Rectal smooth muscle tissue (tissue), 1 donor: ENCODE measurements at regions not wholly inside any gene's neighbourhood (a gene's known extent, or its start where the extent isn't known, plus 50 kb on each side); places are given as distances from the start of the nearest gene placed in this dataset.

Source experiments
- H3K27ac ChIP-seq: one replicate; pipeline ENCODE4 v1.7.0; 2013; ENCODE audit warnings: low read depth, low read length, inconsistent platforms
- H3K27me3 ChIP-seq: one replicate; pipeline ENCODE4 v1.7.0; 2013; ENCODE audit warnings: low read length; ENCODE audit not compliant: control insufficient read depth, insufficient read depth
- H3K36me3 ChIP-seq: one replicate; pipeline ENCODE4 v1.7.0; 2013; ENCODE audit warnings: low read length; ENCODE audit not compliant: control insufficient read depth, insufficient read depth
- H3K4me1 ChIP-seq: one replicate; pipeline ENCODE4 v1.7.0; 2013; ENCODE audit warnings: low read length; ENCODE audit not compliant: control insufficient read depth, insufficient read depth
- H3K4me3 ChIP-seq: one replicate; pipeline ENCODE4 v1.7.0; 2013; ENCODE audit warnings: low read length
- H3K9ac ChIP-seq: one replicate; pipeline ENCODE4 v1.7.0; 2013; ENCODE audit warnings: low read length

DNA sequence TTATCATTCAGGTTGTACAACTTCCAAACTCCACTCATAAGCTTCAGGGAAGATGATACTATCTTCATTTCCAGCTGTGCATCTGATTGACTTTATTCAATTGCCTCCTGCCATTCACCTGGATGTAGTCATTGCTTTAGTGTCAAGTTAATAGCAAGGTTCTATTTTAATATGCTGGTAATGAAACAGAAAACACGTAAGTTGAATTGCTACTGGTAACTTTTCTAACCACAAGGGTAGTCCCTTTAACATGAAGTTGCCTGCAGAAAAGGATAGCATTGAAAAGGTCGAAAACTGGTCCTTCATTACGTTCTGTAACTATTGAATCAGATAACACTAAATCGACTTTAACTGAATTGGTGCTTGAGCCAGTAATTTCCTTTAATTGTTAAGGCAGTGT is 459.4 kb upstream of the CDH6 start:
- Histone ChIP-seq H3K36me3 (no peaks in the 10 kb centered on the region), H3K27ac (no peak overlapping the region)

GRCh38 chr5:30725073-30725472 is 468.4 kb upstream of the CDH6 start:
- H3K36me3 ChIP-seq, result no peaks in the 10 kb centered on the region
- H3K27ac ChIP-seq, result no peak overlapping the region
- no peaks in the 10 kb centered on the region for H3K4me1 ChIP-seq
- H3K9ac ChIP-seq, result no peak overlapping the region
- no peaks in the 10 kb centered on the region for H3K27me3 ChIP-seq
- no peak overlapping the region for H3K4me3 ChIP-seq

More for the DNA sequence above, 459.4 kb upstream of the CDH6 start:
- H3K9ac ChIP-seq, result no peak overlapping the region
- no peaks in the 10 kb centered on the region for H3K4me1 ChIP-seq
- no peak overlapping the region for H3K4me3 ChIP-seq
- no peaks in the 10 kb centered on the region for H3K27me3 ChIP-seq

DNA sequence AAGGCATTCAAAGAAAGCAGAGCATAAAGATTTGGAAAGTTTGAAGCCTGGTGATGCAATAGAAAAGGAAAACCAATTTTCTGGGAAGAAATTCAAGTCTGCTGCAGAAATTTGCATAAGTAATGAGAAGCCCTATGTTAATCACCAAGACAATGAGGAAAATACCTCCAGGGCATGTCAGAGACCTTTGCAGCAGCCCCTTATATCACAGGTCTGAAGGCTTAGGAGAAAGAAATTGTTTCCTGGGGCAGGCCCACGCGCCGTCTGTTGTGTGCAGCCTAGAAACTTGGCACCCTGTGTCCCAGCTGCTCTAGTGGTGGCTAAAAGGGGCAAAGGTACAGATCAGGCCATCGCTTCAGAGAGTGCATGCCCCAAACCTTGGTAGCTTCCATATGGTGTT is 495.3 kb upstream of the CDH6 start:
- no peak overlapping the region for H3K9ac ChIP-seq
- H3K27me3 ChIP-seq, result no peaks in the 10 kb centered on the region
- no peak overlapping the region for H3K4me3 ChIP-seq
- H3K36me3 ChIP-seq, result no peaks in the 10 kb centered on the region
- H3K4me1 ChIP-seq, result no peaks in the 10 kb centered on the region
- H3K27ac ChIP-seq, result no peak overlapping the region

DNA sequence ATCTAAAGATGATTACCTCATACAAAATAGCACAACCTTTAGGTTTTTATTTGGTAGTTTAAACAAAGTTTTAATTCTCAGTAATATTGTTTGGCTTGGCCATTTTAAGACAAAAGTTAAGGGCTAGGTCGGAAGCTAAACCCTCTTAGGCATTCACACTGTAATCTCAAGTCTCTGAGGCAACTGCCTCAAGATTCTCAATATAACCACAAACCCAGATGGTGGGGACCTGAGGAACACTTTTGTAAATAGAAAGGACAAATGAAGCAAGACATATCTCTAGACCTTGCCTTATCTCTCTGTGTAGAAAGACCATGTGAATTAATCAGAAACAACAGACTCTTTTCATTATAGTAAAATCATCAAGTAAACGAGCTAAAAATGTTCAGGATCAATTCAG is 500.2 kb upstream of the CDH6 start:
- H3K36me3 ChIP-seq, result no peaks in the 10 kb centered on the region
- no peak overlapping the region for H3K9ac ChIP-seq
- no peaks in the 10 kb centered on the region for H3K4me1 ChIP-seq
- no peak overlapping the region for H3K4me3 ChIP-seq
- H3K27me3 ChIP-seq, result no peaks in the 10 kb centered on the region
- no peak overlapping the region for H3K27ac ChIP-seq

DNA sequence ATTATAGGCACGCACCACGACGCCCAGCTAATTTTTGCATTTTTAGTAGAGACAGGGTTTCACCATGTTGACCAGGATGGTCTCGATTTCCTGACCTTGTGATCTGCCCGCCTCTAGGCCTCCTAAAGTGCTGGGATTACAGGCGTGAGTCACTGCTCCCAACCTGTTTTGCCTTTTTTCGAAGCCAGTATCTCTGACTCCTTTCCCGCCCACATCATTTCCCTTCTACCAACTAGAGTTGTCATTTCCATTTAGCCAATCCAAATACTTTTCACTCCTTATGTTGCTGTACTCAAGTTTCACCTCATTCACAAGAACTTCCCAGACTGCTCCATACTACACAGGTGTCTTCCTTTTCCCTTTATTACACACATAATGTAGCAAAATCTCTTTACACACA is 502.6 kb upstream of the CDH6 start:
- H3K9ac ChIP-seq, result no peak overlapping the region
- no peak overlapping the region for H3K27ac ChIP-seq
- H3K4me3 ChIP-seq, result no peak overlapping the region
- H3K36me3 ChIP-seq, result no peaks in the 10 kb centered on the region
- no peaks in the 10 kb centered on the region for H3K27me3 ChIP-seq
- no peaks in the 10 kb centered on the region for H3K4me1 ChIP-seq

DNA sequence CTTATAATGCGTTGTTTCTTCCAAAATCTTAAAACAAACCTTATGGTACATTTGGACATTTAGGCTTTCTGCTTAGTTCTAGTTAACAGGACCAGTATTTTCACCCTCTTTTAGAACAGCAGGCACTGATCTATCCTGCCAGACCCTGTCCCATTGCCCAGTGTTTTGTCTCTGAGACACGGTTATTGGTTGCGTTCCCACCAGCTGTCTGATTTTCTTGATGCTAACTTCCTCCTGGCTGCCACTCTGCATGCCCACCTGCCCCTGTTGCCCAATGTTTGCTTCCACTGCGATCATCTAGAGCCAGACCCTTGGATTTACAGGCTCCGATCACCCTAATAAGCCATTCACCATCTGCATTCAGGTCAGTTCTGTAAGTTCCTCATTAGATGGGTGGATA is 506.0 kb upstream of the CDH6 start:
- no peak overlapping the region for H3K27ac ChIP-seq
- H3K4me1 ChIP-seq, result no peaks in the 10 kb centered on the region
- no peaks in the 10 kb centered on the region for H3K36me3 ChIP-seq
- no peak overlapping the region for H3K4me3 ChIP-seq
- H3K27me3 ChIP-seq, result no peaks in the 10 kb centered on the region
- H3K9ac ChIP-seq, result no peak overlapping the region

DNA sequence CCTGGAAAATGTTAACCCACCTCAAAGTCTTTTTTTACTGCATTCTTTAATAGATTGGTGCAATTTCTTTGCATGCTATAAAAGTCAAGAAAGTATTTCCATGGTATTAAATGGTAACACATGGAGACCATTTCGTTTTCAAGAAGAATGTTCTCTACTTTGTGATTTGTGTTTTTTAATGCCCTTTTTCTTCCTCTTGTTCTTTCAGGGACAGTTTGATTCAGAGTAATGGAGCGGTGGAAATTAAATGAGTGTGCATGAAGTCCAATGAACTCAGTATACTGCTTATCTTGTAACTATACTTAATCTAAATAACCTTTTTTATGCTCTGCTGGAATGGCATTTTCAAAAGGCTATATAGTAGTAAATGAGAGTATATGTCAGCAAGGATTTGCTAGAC is 507.0 kb upstream of the CDH6 start:
- H3K36me3 ChIP-seq, result no peaks in the 10 kb centered on the region
- no peak overlapping the region for H3K27ac ChIP-seq
- no peak overlapping the region for H3K4me3 ChIP-seq
- H3K4me1 ChIP-seq, result no peaks in the 10 kb centered on the region
- H3K27me3 ChIP-seq, result no peaks in the 10 kb centered on the region
- no peak overlapping the region for H3K9ac ChIP-seq

DNA sequence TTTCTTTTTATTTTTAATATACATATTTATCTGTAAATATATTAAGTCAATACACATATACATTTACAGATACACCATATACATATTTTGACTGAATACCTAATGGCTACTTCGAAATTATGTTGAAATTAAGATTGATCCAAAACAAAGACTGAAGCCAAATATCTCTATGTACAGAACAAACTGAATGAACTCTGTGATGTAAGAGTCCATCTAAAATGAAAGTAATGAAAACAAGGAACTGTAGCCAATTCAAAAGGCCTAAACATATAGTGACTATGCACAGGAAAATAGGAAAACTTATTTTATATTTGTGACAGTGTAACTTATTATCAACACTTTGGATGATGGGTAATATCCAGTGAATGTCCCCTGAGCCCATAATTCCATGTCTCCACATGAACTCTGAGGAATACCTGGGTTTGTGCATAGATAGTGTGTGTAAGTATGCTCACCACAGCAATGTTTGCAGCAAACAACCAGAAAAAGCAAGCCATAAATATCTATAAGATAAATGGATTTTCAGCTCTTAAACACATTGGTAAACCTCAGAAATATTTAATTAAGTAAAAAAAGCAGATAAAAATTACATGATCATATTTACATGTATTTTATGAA is 517.2 kb upstream of the CDH6 start:
- Histone ChIP-seq H3K27ac (no peak overlapping the region), H3K27me3 (no peaks in the 10 kb centered on the region), H3K9ac (no peak overlapping the region), H3K4me1 (no peaks in the 10 kb centered on the region), H3K36me3 (no peaks in the 10 kb centered on the region), H3K4me3 (no peak overlapping the region)

GRCh38 chr5:30667293-30667692 is 526.2 kb upstream of the CDH6 start:
- Histone ChIP-seq H3K4me1 (no peaks in the 10 kb centered on the region), H3K9ac (no peak overlapping the region), H3K27me3 (no peaks in the 10 kb centered on the region), H3K36me3 (no peaks in the 10 kb centered on the region), H3K27ac (no peak overlapping the region), H3K4me3 (no peak overlapping the region)

DNA sequence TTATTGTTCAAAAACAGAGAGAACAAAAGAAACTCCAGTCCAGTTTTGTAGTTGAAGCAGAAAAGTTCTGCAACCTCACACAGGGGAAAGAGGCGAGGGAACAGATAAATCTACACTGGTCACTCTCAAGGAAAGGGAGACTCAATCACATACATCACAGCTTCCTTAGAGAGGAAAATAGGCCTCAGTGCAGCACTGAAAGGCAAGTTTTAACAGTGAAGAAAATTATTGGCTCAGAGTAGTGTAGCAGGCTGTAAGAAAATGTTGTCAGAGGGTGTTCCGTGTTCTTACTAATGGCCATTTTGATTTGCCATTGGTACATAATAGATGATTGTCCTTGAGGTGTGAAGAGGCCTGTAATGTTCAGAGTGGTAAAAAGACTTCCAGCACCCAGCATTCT is 530.0 kb upstream of the CDH6 start:
- Histone ChIP-seq H3K9ac (no peak overlapping the region), H3K27ac (no peak overlapping the region), H3K4me3 (no peak overlapping the region)

DNA sequence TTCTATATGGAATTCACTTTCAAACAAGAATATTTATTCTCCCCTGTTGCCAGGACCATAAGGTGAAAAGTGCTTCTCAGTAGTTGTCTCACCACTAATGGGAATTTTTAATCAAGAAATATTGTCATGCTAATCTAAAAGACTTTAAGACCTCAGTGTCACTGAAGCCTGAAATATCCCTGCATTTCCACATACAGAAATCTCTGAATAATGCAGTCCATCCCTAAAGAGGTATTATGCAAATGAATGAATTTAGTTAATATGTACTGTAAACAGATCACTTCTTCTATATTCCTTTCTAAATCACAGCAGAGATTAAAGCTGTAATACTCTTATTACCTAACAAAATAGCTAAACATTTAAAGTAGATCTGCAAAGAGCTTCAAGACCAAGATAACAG is 531.1 kb upstream of the CDH6 start:
- Histone ChIP-seq H3K4me3 (no peak overlapping the region), H3K27me3 (no peaks in the 10 kb centered on the region), H3K36me3 (no peaks in the 10 kb centered on the region), H3K27ac (no peak overlapping the region), H3K4me1 (no peaks in the 10 kb centered on the region), H3K9ac (no peak overlapping the region)

More for the DNA sequence above, 530.0 kb upstream of the CDH6 start:
- Histone ChIP-seq H3K36me3 (no peaks in the 10 kb centered on the region), H3K27me3 (no peaks in the 10 kb centered on the region), H3K4me1 (no peaks in the 10 kb centered on the region)

- H3K27ac ChIP-seq, result no peak overlapping the region
- no peaks in the 10 kb centered on the region for H3K4me1 ChIP-seq
- H3K36me3 ChIP-seq, result no peaks in the 10 kb centered on the region
- no peaks in the 10 kb centered on the region for H3K27me3 ChIP-seq
- H3K4me3 ChIP-seq, result no peak overlapping the region
- H3K9ac ChIP-seq, result no peak overlapping the region
These were observed 531.8 kb upstream of the CDH6 start for GRCh38 chr5:30661730-30662129.

DNA sequence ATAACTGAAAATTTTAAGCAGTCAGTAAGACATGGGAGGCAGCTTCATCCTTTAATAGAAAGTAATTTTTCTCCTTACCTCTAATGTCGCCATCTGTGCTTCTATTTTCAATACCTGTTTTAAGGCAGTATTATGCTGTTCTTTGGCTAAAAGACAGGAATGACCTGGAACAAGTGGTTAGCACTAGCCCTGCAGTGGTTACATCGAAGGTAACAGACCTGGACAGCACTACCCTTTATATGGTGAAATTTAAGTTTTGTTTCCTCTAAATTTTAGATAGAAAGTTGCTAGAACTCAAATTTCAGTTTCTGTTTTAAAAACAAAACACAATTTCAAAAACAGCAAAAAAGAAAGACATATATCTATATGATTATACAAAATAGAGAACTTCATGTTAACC is 534.1 kb upstream of the CDH6 start:
- Histone ChIP-seq H3K27ac (no peak overlapping the region), H3K4me1 (no peaks in the 10 kb centered on the region), H3K9ac (no peak overlapping the region)

More for the DNA sequence above, 534.1 kb upstream of the CDH6 start:
- H3K36me3 ChIP-seq, result no peaks in the 10 kb centered on the region
- no peak overlapping the region for H3K4me3 ChIP-seq
- H3K27me3 ChIP-seq, result no peaks in the 10 kb centered on the region
